GM12891 (cell line): ENCODE measurements at regions not wholly inside any gene's neighbourhood (a gene's known extent, or its start where the extent isn't known, plus 50 kb on each side); places are given as distances from the start of the nearest gene placed in this dataset.

ENCODE experiments used
- DNase-seq: peaks from one replicate; pipeline ENCODE4 v3.0.0; 2011; ENCODE audit warnings: low spot score; ENCODE audit not compliant: insufficient read length
- FAIRE-seq: peaks from 2 replicates; lab custom pipeline; 2011; peaks lifted over from hg19 to GRCh38; lab: Jason Lieb, UNC
- PAX5 ChIP-seq: IDR thresholded peaks from 2 replicates; pipeline ENCODE4 v1.6.1; 2011; ENCODE audit warnings: low read length, moderate library complexity, mild to moderate bottlenecking; ENCODE audit not compliant: insufficient read depth, severe bottlenecking
- POLR2A ChIP-seq: IDR thresholded peaks from 2 replicates; pipeline ENCODE4 v1.6.1; 2011; ENCODE audit warnings: low read depth, low read length, control low read depth
- POLR2AphosphoS5 ChIP-seq: IDR thresholded peaks from 2 replicates; pipeline ENCODE4 v1.6.1; 2011; ENCODE audit warnings: low read depth, low read length, control low read depth
- POU2F2 ChIP-seq: IDR thresholded peaks from 2 replicates; pipeline ENCODE4 v1.6.1; 2011; ENCODE audit warnings: low read depth, mild to moderate bottlenecking, control low read depth, low read length, moderate library complexity
- SPI1 ChIP-seq: IDR thresholded peaks from 2 replicates; pipeline ENCODE4 v1.6.1; 2011; ENCODE audit warnings: low read depth, low read length, control low read depth
- TAF1 ChIP-seq: IDR thresholded peaks from 2 replicates; pipeline ENCODE4 v1.6.1; 2011; ENCODE audit warnings: low read depth, low read length, control low read depth

DNA sequence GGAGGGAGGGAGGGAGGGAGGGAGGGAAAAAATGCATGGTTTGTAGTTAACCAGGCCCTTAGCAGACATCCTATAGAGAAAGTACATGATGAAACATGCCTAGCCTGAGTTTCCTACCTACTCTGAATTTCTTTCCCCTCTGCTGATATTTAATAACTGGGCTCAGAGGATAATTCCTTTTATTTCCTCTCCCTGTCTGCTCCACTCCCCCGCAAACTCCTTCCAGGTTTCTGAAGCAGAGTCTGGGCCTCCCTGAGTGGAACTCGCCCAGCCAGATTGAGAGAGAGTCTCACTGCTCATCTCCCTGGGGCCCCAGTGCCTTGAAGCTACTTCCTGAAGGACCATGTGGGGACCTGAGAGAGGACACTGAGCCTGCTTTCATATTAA is 111.9 kb upstream of the SLC44A3 start:
- FAIRE-seq (no peak), DNase-seq (no peak)
- no peak for TF ChIP-seq POLR2A
- TF ChIP-seq PAX5: no peak
- TF ChIP-seq POLR2AphosphoS5: no peak
- TF ChIP-seq SPI1: no peak
- TF ChIP-seq TAF1: no peak
- no peak for TF ChIP-seq POU2F2

DNA sequence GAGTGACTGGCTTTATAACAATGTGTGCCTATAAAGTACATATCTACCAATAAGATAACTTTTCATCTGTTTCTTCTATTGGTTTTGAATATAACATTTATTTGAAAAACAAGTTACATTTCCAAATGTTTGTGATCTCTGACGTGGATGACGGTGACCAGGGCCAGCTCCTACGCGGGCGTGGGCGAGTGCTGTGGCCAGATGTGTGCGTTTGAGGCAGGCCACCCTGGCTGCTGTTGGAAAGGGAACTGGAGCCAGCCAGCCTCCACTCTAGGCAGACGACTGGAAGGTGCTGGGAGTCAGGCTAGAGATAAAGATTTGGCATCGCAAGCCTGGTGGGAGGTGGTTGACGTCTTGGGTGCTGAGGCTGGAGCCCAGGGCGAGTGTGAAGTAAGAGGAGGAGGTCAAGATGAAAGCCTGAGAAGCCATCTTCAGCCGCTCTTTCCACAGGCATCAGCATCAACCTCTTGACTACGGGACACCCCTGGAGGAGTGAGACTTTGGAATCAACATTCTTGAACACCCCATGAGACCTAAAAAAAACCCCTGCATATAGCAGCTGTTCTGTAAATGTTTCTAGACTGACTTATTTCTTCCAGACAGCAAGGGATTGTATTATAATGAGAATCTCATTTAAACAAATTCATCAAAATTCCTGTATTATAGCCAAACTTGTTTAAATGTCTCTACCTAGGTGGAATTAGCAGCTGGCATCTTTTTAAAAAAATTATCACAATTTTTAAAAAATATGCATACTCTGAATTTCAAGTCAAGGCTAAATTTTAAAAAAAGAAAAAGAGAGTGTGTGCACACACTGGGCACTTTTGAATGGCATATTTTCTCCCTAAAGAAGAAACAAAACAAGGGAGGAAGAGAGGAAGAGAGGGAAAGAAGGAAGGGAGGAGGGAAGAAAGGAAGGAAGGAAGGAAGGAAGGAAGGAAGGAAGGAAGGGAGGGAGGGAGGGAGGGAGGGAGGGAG is 112.5 kb upstream of the SLC44A3 start:
- no peak for DNase-seq
- FAIRE-seq: no peak
- no peak for TF ChIP-seq POU2F2
- no peak for TF ChIP-seq TAF1
- no peak for TF ChIP-seq SPI1
- no peak for TF ChIP-seq POLR2AphosphoS5
- TF ChIP-seq POLR2A: no peak
- TF ChIP-seq PAX5: no peak

DNA sequence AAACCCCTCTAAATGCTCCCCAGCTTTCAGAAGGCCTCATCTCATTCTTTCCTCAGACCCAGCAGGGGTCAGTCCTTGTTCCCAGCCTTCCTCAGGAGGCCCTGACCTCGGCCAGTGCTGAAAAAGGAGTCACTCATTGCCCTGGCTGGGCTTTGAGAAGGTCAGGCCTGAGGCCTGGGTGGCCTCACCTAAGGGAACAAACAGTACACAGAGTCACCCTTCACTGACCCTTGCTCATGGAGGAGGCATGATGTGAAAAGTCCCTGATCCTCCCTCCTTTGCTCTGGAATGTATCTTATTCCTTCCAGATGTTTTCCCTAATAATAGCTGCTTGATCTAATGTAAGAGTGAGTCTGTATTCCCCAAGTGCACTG is 117.7 kb upstream of the SLC44A3 start:
- FAIRE-seq (no peak), DNase-seq (no peak)
- TF ChIP-seq SPI1 (no peak), POU2F2 (no peak), POLR2A (no peak), POLR2AphosphoS5 (no peak), TAF1 (no peak), PAX5 (no peak)

GRCh38 chr1:94701796-94702441 is 118.2 kb upstream of the SLC44A3 start:
- no peak for FAIRE-seq

GRCh38 chr1:94698759-94699502 is 121.2 kb upstream of the SLC44A3 start:
- TF ChIP-seq POU2F2: no peak
- no peak for TF ChIP-seq SPI1
- no peak for TF ChIP-seq POLR2A
- TF ChIP-seq PAX5: no peak
- no peak for TF ChIP-seq POLR2AphosphoS5
- TF ChIP-seq TAF1: no peak
- DNase-seq (no peak), FAIRE-seq (no peak)

More at GRCh38 chr1:94701796-94702441, 118.2 kb upstream of the SLC44A3 start:
- no peak for DNase-seq
- TF ChIP-seq POLR2AphosphoS5 (no peak), POU2F2 (no peak), PAX5 (no peak), SPI1 (no peak), POLR2A (no peak), TAF1 (no peak)

- TF ChIP-seq TAF1: no peak
- TF ChIP-seq POLR2A: no peak
- TF ChIP-seq PAX5: no peak
- no peak for TF ChIP-seq SPI1
- TF ChIP-seq POU2F2: no peak
- TF ChIP-seq POLR2AphosphoS5: no peak
- FAIRE-seq (no peak), DNase-seq (no peak)
Observed at GRCh38 chr1:94698356-94698755, 121.8 kb upstream of the SLC44A3 start.

DNA sequence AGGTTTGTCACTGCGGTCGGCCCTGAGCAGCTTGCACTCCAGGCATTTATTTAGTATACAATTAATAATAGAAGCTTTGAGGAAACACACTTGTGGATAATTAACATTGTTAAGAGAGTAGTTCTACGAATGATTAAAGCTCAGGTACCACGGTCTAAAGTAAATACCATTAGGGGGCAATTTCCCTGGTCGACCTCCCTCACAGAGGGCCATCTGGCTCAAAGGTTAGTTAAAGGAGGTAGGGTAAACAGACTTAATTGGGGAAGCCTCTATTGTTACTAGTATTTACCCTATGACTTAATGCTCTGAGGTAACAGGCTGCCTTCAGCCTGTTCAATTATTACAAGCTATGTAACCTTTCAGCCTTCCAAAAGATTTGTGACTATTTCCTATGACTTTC is 122.3 kb upstream of the SLC44A3 start:
- FAIRE-seq: no peak
- TF ChIP-seq TAF1: no peak
- no peak for TF ChIP-seq PAX5
- TF ChIP-seq SPI1: no peak
- no peak for TF ChIP-seq POLR2A
- no peak for DNase-seq

- TF ChIP-seq PAX5 (no peak), SPI1 (no peak), TAF1 (no peak), POLR2AphosphoS5 (no peak), POU2F2 (no peak), POLR2A (no peak)
- DNase-seq: no peak
- FAIRE-seq: no peak
Observed at GRCh38 chr1:94694226-94694915, 125.8 kb upstream of the SLC44A3 start.

- no peak for TF ChIP-seq POU2F2
- TF ChIP-seq POLR2AphosphoS5: no peak
- TF ChIP-seq PAX5: no peak
- TF ChIP-seq TAF1: no peak
- no peak for DNase-seq
- no peak for FAIRE-seq
Observed at GRCh38 chr1:94693435-94693834, 126.7 kb upstream of the SLC44A3 start.
